MM.1S (cell line): ENCODE measurements at regions not wholly inside any gene's neighbourhood (a gene's known extent, or its start where the extent isn't known, plus 50 kb on each side); places are given as distances from the start of the nearest gene placed in this dataset.

ENCODE experiments used
- DNase-seq: peaks from one replicate; pipeline ENCODE4 v3.0.0-alpha.2; 2015
- H2AFZ ChIP-seq: fragments of 300-600 bp; sonication (generic); 2 replicates; pipeline ENCODE4 v1.6.0; 2016; ENCODE audit warnings: antibody characterized with exemption, low read length
- H3F3A ChIP-seq: fragments of 300-600 bp; sonication (generic); 2 replicates; pipeline ENCODE4 v1.6.1; 2016; ENCODE audit warnings: mild to moderate bottlenecking, antibody characterized with exemption, low read length, moderate library complexity, mixed read lengths; ENCODE audit not compliant: insufficient read depth
- H3K27ac ChIP-seq: fragments of 300-600 bp; sonication (generic); 2 replicates; pipeline ENCODE4 v1.5.1; 2016; ENCODE audit warnings: mild to moderate bottlenecking, low read length
- H3K27me3 ChIP-seq: fragments of 300-600 bp; sonication (generic); replicated peaks from 2 replicates; pipeline ENCODE4 v1.6.0; 2016; ENCODE audit warnings: low read length; ENCODE audit not compliant: insufficient read depth
- H3K36me3 ChIP-seq: fragments of 300-600 bp; sonication (generic); replicated peaks from 2 replicates; pipeline ENCODE4 v1.6.1; 2016; ENCODE audit warnings: mild to moderate bottlenecking, low read length, mixed read lengths; ENCODE audit not compliant: insufficient read depth
- H3K4me1 ChIP-seq: fragments of 300-600 bp; sonication (generic); 2 replicates; pipeline ENCODE4 v1.6.1; 2016; ENCODE audit warnings: low read length, mixed read lengths
- H3K4me2 ChIP-seq: fragments of 300-600 bp; sonication (generic); 2 replicates; pipeline ENCODE4 v1.6.0; 2016; ENCODE audit warnings: low read depth, low read length
- H3K4me3 ChIP-seq: fragments of 300-600 bp; sonication (generic); 2 replicates; pipeline ENCODE4 v1.5.1; 2016; ENCODE audit warnings: low read length, mixed read lengths
- H3K79me2 ChIP-seq: fragments of 300-600 bp; sonication (generic); 2 replicates; pipeline ENCODE4 v1.6.1; 2016; ENCODE audit warnings: mixed run types, low read length, mixed read lengths
- H3K9ac ChIP-seq: fragments of 300-600 bp; sonication (generic); 2 replicates; pipeline ENCODE4 v1.6.1; 2016; ENCODE audit warnings: low read length, mixed read lengths
- H3K9me2 ChIP-seq: fragments of 300-600 bp; sonication (generic); replicated peaks from 2 replicates; pipeline ENCODE4 v1.6.1; 2016; ENCODE audit warnings: mild to moderate bottlenecking, low read length, mixed read lengths; ENCODE audit not compliant: insufficient read depth
- H3K9me3 ChIP-seq: fragments of 300-600 bp; sonication (generic); replicated peaks from 2 replicates; pipeline ENCODE4 v1.6.1; 2016; ENCODE audit warnings: mild to moderate bottlenecking, low read length, mixed read lengths; ENCODE audit not compliant: insufficient read depth
- H4K20me1 ChIP-seq: fragments of 300-600 bp; sonication (generic); 2 replicates; pipeline ENCODE4 v1.6.1; 2016; ENCODE audit warnings: mild to moderate bottlenecking, low read length, moderate library complexity, mixed read lengths; ENCODE audit not compliant: insufficient read depth
- CTCF ChIP-seq: fragments of 300-600 bp; sonication (generic); IDR thresholded peaks from 2 replicates; pipeline ENCODE4 v1.5.1; 2016; ENCODE audit warnings: antibody characterized with exemption, low read length, mixed read lengths
- EZH2 ChIP-seq: fragments of 300-600 bp; sonication (generic); optimal IDR thresholded peaks from 2 replicates; pipeline ENCODE3; 2017; ENCODE audit warnings: low read depth, mild to moderate bottlenecking, antibody characterized with exemption, low read length, mixed read lengths
- EZH2phosphoT487 ChIP-seq: fragments of 300-600 bp; sonication (generic); IDR thresholded peaks from 2 replicates; pipeline ENCODE4 v1.6.1; 2018; ENCODE audit warnings: antibody characterized with exemption, low read length

- H3K9me3 ChIP-seq = no peaks in the 10 kb centered on the region
- no peaks in the 10 kb centered on the region for H4K20me1 ChIP-seq
- no peak for TF ChIP-seq CTCF
- TF ChIP-seq EZH2 = no peak
- no peak for TF ChIP-seq EZH2phosphoT487
- H3K27ac ChIP-seq = peak overlapping the region; percentile 4; the same call in 1 of the 2 replicates
- no peaks in the 10 kb centered on the region for H3K79me2 ChIP-seq
- H3K4me1 ChIP-seq = peaks cover 11% of the 10 kb centered on the region
- peak overlapping the region; percentile 22 for H3K4me2 ChIP-seq
- peak; percentile 80 for DNase-seq
- H3K36me3 ChIP-seq = no peaks in the 10 kb centered on the region
- no peaks in the 10 kb centered on the region for H3K27me3 ChIP-seq
- H3K9me2 ChIP-seq = no peaks in the 10 kb centered on the region
- H3K9ac ChIP-seq = no peak overlapping the region
- H2AFZ ChIP-seq = no peak overlapping the region
- no peak overlapping the region for H3K4me3 ChIP-seq
- H3F3A ChIP-seq = peaks cover 10% of the 10 kb centered on the region
Measured at GRCh38 chr1:60963167-60963940, 119.0 kb upstream of the NFIA start.

- no peaks in the 10 kb centered on the region for H3K79me2 ChIP-seq
- no peaks in the 10 kb centered on the region for H3K27me3 ChIP-seq
- no peak overlapping the region for H2AFZ ChIP-seq
- H3K27ac ChIP-seq = no peak overlapping the region
- no peak overlapping the region for H3K9ac ChIP-seq
- H3K9me3 ChIP-seq = no peaks in the 10 kb centered on the region
- H3F3A ChIP-seq = peaks cover 10% of the 10 kb centered on the region
- no peak overlapping the region for H3K4me2 ChIP-seq
- no peak overlapping the region for H3K4me3 ChIP-seq
- H3K9me2 ChIP-seq = no peaks in the 10 kb centered on the region
- H4K20me1 ChIP-seq = no peaks in the 10 kb centered on the region
- H3K36me3 ChIP-seq = no peaks in the 10 kb centered on the region
- TF ChIP-seq CTCF (no peak), EZH2 (no peak), EZH2phosphoT487 (no peak)
- H3K4me1 ChIP-seq = peaks cover 11% of the 10 kb centered on the region
- no peak for DNase-seq
Measured at GRCh38 chr1:60960891-60961461, 121.4 kb upstream of the NFIA start.

- DNase-seq = no peak
- Histone ChIP-seq H3K9me3 (no peaks in the 10 kb centered on the region), H3K9ac (no peak overlapping the region), H3K36me3 (no peaks in the 10 kb centered on the region), H3K4me1 (peaks cover 11% of the 10 kb centered on the region), H3K9me2 (no peaks in the 10 kb centered on the region), H3F3A (peaks cover 10% of the 10 kb centered on the region), H3K4me2 (no peak overlapping the region), H3K4me3 (no peak overlapping the region), H4K20me1 (no peaks in the 10 kb centered on the region), H2AFZ (no peak overlapping the region), H3K27ac (no peak overlapping the region), H3K79me2 (no peaks in the 10 kb centered on the region), H3K27me3 (no peaks in the 10 kb centered on the region)
- TF ChIP-seq EZH2 = no peak
- TF ChIP-seq CTCF = no peak
- TF ChIP-seq EZH2phosphoT487 = no peak
Measured at GRCh38 chr1:60959701-60960100, 122.7 kb upstream of the NFIA start.
